GM12878 (cell line): ENCODE measurements at regions not wholly inside any gene's neighbourhood (a gene's known extent, or its start where the extent isn't known, plus 50 kb on each side); places are given as distances from the start of the nearest gene placed in this dataset.

Source experiments
- ATF3 ChIP-seq: IDR thresholded peaks from 2 replicates; pipeline ENCODE4 v1.6.1; 2011; ENCODE audit warnings: low read depth, mild to moderate bottlenecking, low read length, moderate library complexity, borderline replicate concordance; ENCODE audit errors: extremely low read depth
- CBX5 ChIP-seq: sonication (generic); IDR thresholded peaks from 2 replicates; pipeline ENCODE4 v1.6.1; 2016; ENCODE audit warnings: low read depth, moderate library complexity, mild to moderate bottlenecking, inconsistent platforms
- CREB1 ChIP-seq: IDR thresholded peaks from 2 replicates; pipeline ENCODE4 v1.6.1; 2012; ENCODE audit warnings: low read depth, mild to moderate bottlenecking, inconsistent platforms
- E2F8 ChIP-seq: fragments of 450-650 bp; IDR thresholded peaks from 2 replicates; pipeline ENCODE4 v1.6.1; 2018; ENCODE audit warnings: mild to moderate bottlenecking, low read depth, moderate library complexity; ENCODE audit not compliant: partially characterized antibody
- ETV6 ChIP-seq, 2 experiments: fragments of 450-650 bp in 1 of 2; IDR thresholded peaks in 1 of 2; conservative IDR thresholded peaks in 1 of 2; 2 replicates each; pipeline ENCODE4 v1.6.1; 2014; ENCODE audit warnings: antibody characterized with exemption in 1 of 2, borderline replicate concordance in 1 of 2, low read depth in 1 of 2, mild to moderate bottlenecking in 1 of 2, moderate library complexity in 1 of 2
- NR2F1 ChIP-seq: fragments of 450-650 bp; conservative IDR thresholded peaks from 2 replicates; pipeline ENCODE4 v1.6.1; 2017; ENCODE audit warnings: mild to moderate bottlenecking
- RAD51 ChIP-seq: fragments of 450-650 bp; IDR thresholded peaks from 2 replicates; pipeline ENCODE4 v1.6.1; 2016; ENCODE audit warnings: moderate library complexity, mild to moderate bottlenecking, inconsistent platforms
- RB1 ChIP-seq: fragments of 450-650 bp; formaldehyde crosslinking; IDR thresholded peaks from 2 replicates; pipeline ENCODE4 v1.6.1; 2017; ENCODE audit warnings: mild to moderate bottlenecking, borderline replicate concordance
- SMC3 ChIP-seq: IDR thresholded peaks from 2 replicates; pipeline ENCODE4 v1.6.1; 2011; ENCODE audit warnings: low read length, improper control_type of control experiment, borderline replicate concordance
- TCF3 ChIP-seq: IDR thresholded peaks from 2 replicates; pipeline ENCODE4 v1.6.1; 2012; ENCODE audit warnings: low read depth, mild to moderate bottlenecking, low read length, borderline replicate concordance; ENCODE audit not compliant: insufficient read depth
- ZNF274 ChIP-seq: IDR thresholded peaks from one replicate; pipeline ENCODE4 v1.8.0; 2011; ENCODE audit not compliant: insufficient read length, insufficient read depth
- TF ChIP-seq, protein P1 (sequence below): IDR thresholded peaks from 2 replicates; pipeline ENCODE4 v1.6.1; 2011; ENCODE audit warnings: mild to moderate bottlenecking, low read depth, low read length, moderate library complexity; ENCODE audit not compliant: insufficient replicate concordance
- TF ChIP-seq, protein P2 (sequence below): fragments of 450-650 bp; IDR thresholded peaks from 2 replicates; pipeline ENCODE4 v1.6.1; 2014; ENCODE audit warnings: mild to moderate bottlenecking
- TF ChIP-seq, protein P3 (sequence below): fragments of 450-650 bp; IDR thresholded peaks from 2 replicates; pipeline ENCODE4 v1.6.1; 2016; ENCODE audit warnings: mild to moderate bottlenecking
- TF ChIP-seq, protein P4 (sequence below): IDR thresholded peaks from 2 replicates; pipeline ENCODE4 v1.6.1; 2012; ENCODE audit warnings: improper control_type of control experiment, low read depth, low read length; ENCODE audit not compliant: insufficient replicate concordance

GRCh38 chr2:8515864-8516533 lies 165.9 kb upstream of the ID2 start (continued):
- TF ChIP-seq, protein P1, sequence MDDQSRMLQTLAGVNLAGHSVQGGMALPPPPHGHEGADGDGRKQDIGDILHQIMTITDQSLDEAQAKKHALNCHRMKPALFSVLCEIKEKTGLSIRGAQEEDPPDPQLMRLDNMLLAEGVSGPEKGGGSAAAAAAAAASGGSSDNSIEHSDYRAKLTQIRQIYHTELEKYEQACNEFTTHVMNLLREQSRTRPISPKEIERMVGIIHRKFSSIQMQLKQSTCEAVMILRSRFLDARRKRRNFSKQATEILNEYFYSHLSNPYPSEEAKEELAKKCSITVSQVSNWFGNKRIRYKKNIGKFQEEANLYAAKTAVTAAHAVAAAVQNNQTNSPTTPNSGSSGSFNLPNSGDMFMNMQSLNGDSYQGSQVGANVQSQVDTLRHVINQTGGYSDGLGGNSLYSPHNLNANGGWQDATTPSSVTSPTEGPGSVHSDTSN = peak; percentile 10
- TF ChIP-seq E2F8 = no peak
- 0 out of 2 replicates have a peak, but pooled peaks have one; percentile 47 for TF ChIP-seq CBX5
- no peak for TF ChIP-seq SMC3
- peak; percentile 92 for TF ChIP-seq NR2F1
- peak; percentile 96 for TF ChIP-seq TCF3
- TF ChIP-seq, protein P2, sequence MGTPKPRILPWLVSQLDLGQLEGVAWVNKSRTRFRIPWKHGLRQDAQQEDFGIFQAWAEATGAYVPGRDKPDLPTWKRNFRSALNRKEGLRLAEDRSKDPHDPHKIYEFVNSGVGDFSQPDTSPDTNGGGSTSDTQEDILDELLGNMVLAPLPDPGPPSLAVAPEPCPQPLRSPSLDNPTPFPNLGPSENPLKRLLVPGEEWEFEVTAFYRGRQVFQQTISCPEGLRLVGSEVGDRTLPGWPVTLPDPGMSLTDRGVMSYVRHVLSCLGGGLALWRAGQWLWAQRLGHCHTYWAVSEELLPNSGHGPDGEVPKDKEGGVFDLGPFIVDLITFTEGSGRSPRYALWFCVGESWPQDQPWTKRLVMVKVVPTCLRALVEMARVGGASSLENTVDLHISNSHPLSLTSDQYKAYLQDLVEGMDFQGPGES = no peak
- no peak for TF ChIP-seq RAD51
- peak in 1 of 2 experiments; percentile 87; a peak in 2 of 4 replicates for TF ChIP-seq ETV6 (conservative IDR thresholded peaks at IDR 0.05 in 1 of 2, IDR thresholded peaks at IDR 0.05 in 1 of 2; ENCODE audit: borderline replicate concordance in 1 of 2, low read depth in 1 of 2)
- TF ChIP-seq RB1 = peak; percentile 67; the same call in 1 of the 2 replicates
- no peak for TF ChIP-seq ZNF274
- TF ChIP-seq, protein P3, sequence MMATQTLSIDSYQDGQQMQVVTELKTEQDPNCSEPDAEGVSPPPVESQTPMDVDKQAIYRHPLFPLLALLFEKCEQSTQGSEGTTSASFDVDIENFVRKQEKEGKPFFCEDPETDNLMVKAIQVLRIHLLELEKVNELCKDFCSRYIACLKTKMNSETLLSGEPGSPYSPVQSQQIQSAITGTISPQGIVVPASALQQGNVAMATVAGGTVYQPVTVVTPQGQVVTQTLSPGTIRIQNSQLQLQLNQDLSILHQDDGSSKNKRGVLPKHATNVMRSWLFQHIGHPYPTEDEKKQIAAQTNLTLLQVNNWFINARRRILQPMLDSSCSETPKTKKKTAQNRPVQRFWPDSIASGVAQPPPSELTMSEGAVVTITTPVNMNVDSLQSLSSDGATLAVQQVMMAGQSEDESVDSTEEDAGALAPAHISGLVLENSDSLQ = no peak
- TF ChIP-seq, protein P4, sequence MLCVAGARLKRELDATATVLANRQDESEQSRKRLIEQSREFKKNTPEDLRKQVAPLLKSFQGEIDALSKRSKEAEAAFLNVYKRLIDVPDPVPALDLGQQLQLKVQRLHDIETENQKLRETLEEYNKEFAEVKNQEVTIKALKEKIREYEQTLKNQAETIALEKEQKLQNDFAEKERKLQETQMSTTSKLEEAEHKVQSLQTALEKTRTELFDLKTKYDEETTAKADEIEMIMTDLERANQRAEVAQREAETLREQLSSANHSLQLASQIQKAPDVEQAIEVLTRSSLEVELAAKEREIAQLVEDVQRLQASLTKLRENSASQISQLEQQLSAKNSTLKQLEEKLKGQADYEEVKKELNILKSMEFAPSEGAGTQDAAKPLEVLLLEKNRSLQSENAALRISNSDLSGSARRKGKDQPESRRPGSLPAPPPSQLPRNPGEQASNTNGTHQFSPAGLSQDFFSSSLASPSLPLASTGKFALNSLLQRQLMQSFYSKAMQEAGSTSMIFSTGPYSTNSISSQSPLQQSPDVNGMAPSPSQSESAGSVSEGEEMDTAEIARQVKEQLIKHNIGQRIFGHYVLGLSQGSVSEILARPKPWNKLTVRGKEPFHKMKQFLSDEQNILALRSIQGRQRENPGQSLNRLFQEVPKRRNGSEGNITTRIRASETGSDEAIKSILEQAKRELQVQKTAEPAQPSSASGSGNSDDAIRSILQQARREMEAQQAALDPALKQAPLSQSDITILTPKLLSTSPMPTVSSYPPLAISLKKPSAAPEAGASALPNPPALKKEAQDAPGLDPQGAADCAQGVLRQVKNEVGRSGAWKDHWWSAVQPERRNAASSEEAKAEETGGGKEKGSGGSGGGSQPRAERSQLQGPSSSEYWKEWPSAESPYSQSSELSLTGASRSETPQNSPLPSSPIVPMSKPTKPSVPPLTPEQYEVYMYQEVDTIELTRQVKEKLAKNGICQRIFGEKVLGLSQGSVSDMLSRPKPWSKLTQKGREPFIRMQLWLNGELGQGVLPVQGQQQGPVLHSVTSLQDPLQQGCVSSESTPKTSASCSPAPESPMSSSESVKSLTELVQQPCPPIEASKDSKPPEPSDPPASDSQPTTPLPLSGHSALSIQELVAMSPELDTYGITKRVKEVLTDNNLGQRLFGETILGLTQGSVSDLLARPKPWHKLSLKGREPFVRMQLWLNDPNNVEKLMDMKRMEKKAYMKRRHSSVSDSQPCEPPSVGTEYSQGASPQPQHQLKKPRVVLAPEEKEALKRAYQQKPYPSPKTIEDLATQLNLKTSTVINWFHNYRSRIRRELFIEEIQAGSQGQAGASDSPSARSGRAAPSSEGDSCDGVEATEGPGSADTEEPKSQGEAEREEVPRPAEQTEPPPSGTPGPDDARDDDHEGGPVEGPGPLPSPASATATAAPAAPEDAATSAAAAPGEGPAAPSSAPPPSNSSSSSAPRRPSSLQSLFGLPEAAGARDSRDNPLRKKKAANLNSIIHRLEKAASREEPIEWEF = no peak
- TF ChIP-seq CREB1 = 0 out of 2 replicates have a peak, but pooled peaks have one; percentile 22
- no peak for TF ChIP-seq ATF3
